ENCODE measurements at regions not wholly inside any gene's neighbourhood (a gene's known extent, or its start where the extent isn't known, plus 50 kb on each side); places are given as distances from the start of the nearest gene placed in this dataset.
"Not testable (repeated sequence)": the region's sequence is repeated elsewhere in the genome, so short reads cannot be mapped to it uniquely, and the experiment has no call there.

DNA sequence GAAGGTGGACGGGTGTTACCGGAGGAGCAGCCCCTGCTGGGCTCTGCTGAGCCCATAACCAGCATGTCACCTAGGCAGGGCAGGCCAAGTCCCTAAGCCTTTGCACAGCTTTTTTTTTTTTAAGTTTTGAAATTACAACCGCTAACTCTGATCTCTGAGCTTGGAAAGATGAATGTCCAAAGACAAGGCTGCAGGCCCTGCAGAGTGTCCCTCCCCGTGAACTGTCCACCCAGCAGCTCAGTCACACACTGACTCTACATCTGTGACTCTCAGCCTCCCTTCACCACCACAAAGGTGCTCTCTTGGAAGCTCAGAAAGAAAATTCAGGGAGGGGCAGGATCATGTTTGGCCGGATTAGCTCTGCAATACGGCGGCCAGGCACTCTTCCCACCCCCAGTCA, 119.0 kb upstream of the PPP1R26 start:
- H3K4me2 ChIP-seq: no peak overlapping the region
- FAIRE-seq (no peak), DNase-seq (ENCODE audit: low read depth in 1 of 2, low spot score in 1 of 2) (no peak), ATAC-seq (no peak)
- ChIA-PET CTCF (interaction anchor here (1.4 to 1.5 kb wide), 2 partner anchors 15 to 274 kb away, joined by 4 read pairs; partner anchors contain the start of gene OLFM1), POLR2A (no interaction called here)
- no peak overlapping the region for H3K4me3 ChIP-seq
- no peaks in the 10 kb centered on the region for H3K9me3 ChIP-seq
- no peaks in the 10 kb centered on the region for H3K4me1 ChIP-seq
- TF ChIP-seq GATA3 (IDR thresholded peaks at IDR 0.05; ENCODE audit: borderline replicate concordance) (no peak), KDM5A (IDR thresholded peaks at IDR 0.05) (no peak), ZC3H11A (IDR thresholded peaks at IDR 0.05) (no peak), CBX8 (IDR thresholded peaks at IDR 0.05) (no peak), BHLHE40 (IDR thresholded peaks at IDR 0.05; ENCODE audit: low read depth, low read length) (no peak), TP53 (CRISPR knock-in tag; IDR thresholded peaks at IDR 0.05) (no peak), NR3C1 (IDR thresholded peaks at IDR 0.05) (no peak)
- no peak overlapping the region for H3K27ac ChIP-seq
- whole genome bisulfite sequencing (ENCODE audit: missing lambda C conversion rate): 50% methylated on average over 7 of the region's 7 CpGs

DNA sequence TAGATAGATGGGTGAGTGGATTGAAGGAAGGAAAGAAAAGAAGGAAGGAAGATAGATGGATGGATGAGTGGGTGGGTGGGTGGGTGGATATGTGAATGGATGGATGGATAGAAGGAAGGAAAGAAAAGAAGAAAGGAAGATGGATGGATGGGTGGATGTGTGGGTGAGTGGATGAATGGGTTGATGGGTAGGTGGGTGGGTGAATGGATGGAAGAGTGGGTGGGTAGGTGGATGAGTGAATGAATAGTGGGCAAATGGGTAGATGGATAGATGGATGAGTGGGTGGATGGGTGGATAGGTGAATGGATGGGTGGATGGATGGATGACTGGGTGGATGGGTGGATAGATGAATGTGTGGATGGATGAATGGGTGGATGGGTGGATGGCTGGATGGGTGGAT, 117.9 kb upstream of the PPP1R26 start:
- H3K4me1 ChIP-seq; H3K27ac ChIP-seq; FAIRE-seq; ATAC-seq; DNase-seq (ENCODE audit: low read depth in 1 of 2, low spot score in 1 of 2); H3K4me2 ChIP-seq; POLR2A ChIA-PET; H3K9me3 ChIP-seq; H3K4me3 ChIP-seq; CTCF ChIA-PET: not testable (repeated sequence)

DNA sequence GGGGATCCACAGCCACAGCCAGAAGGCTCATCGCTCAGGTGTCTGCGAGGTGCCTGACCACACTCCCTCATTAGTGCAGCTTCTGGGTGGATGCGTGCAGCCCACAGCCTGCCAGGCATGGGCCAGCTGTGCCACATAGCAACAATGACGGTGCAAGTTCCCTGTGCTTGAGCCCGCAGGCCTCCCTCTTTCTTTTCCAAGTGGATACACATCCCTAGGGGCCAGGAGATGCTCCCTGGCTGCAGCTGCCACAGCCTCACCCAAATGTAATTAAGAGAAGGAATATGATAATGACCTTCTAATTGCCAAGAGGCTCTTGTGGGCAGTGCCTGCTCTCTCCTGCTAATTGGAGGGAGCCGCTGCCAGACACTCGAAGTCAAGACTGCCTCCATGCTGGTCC, 116.0 kb upstream of the PPP1R26 start:
- no peak overlapping the region for H3K4me3 ChIP-seq
- no peaks in the 10 kb centered on the region for H3K9me3 ChIP-seq
- WGBS (ENCODE audit: missing lambda C conversion rate): 39% methylated on average over 7 of the region's 7 CpGs
- FAIRE-seq (no peak), DNase-seq (ENCODE audit: low read depth in 1 of 2, low spot score in 1 of 2) (no peak), ATAC-seq (no peak)
- TF ChIP-seq JUNB (IDR thresholded peaks at IDR 0.05) (no peak), CBX2 (IDR thresholded peaks at IDR 0.05; ENCODE audit: borderline replicate concordance, low read depth) (no peak)
- H3K4me1 ChIP-seq: no peaks in the 10 kb centered on the region
- H3K4me2 ChIP-seq: no peak overlapping the region
- no peak overlapping the region for H3K27ac ChIP-seq
- POLR2A ChIA-PET: no interaction called here
- CTCF ChIA-PET: interaction anchor here (1.6 to 1.7 kb wide), 2 partner anchors 49 to 277 kb away, joined by 8 to 9 read pairs; partner anchors contain the start of gene OLFM1

DNA sequence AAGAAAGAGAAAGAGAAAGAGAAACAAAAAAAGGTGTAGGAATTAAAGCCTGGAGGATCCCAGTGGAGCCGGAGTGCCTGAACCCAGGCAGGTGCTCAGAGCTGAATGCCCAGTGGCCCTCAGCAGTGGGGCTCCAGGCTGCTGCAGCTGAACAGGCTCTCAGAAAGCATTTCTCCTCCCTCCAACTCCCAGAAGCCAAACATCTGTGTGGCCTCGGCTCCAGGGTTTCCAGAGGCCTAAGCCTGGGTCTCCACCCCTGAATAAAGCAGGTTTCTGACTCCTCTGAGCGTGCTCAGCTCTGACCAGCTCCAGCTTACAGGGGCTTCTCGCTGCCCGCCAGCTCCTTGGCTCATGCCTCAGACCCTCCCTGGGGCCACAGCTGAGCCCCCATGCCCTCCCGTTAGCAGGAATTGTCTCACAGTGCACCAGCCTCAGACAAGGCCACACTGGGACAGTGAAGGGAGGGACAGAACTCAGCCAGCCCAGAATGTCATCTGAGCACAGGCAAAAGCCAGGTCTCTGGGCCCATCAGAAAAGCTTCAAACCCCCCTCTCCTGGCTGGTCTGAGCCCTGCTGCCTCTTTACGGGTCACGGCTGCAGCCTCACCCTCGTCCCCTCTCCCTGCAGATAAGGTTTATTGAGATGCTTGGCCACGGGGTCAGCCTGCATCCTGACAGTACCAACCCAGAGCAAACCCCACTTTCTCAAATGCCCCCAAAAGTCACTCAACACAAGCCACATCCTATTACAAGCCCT, 114.4 kb upstream of the PPP1R26 start:
- CTCF ChIA-PET: interaction anchor here (1.0 to 1.7 kb wide), 2 partner anchors 22 to 279 kb away, joined by 3 to 8 read pairs; partner anchors contain the start of gene OLFM1
- TF ChIP-seq ZFP36 (IDR thresholded peaks at IDR 0.05; ENCODE audit: borderline replicate concordance, partially characterized antibody): no peak
- TF ChIP-seq ZNF302 (CRISPR knock-in tag; IDR thresholded peaks at IDR 0.05): no peak
- TF ChIP-seq ZC3H11A (IDR thresholded peaks at IDR 0.05): no peak
- TF ChIP-seq CHD2 (IDR thresholded peaks at IDR 0.05; ENCODE audit: low read length, partially characterized antibody): no peak
- TF ChIP-seq HOXA7 (CRISPR knock-in tag; IDR thresholded peaks at IDR 0.05): no peak
- TF ChIP-seq POLR2A (IDR thresholded peaks at IDR 0.05; ENCODE audit: low read length): no peak
- no peak for TF ChIP-seq GATA3 (IDR thresholded peaks at IDR 0.05; ENCODE audit: borderline replicate concordance)
- TF ChIP-seq, protein P1, sequence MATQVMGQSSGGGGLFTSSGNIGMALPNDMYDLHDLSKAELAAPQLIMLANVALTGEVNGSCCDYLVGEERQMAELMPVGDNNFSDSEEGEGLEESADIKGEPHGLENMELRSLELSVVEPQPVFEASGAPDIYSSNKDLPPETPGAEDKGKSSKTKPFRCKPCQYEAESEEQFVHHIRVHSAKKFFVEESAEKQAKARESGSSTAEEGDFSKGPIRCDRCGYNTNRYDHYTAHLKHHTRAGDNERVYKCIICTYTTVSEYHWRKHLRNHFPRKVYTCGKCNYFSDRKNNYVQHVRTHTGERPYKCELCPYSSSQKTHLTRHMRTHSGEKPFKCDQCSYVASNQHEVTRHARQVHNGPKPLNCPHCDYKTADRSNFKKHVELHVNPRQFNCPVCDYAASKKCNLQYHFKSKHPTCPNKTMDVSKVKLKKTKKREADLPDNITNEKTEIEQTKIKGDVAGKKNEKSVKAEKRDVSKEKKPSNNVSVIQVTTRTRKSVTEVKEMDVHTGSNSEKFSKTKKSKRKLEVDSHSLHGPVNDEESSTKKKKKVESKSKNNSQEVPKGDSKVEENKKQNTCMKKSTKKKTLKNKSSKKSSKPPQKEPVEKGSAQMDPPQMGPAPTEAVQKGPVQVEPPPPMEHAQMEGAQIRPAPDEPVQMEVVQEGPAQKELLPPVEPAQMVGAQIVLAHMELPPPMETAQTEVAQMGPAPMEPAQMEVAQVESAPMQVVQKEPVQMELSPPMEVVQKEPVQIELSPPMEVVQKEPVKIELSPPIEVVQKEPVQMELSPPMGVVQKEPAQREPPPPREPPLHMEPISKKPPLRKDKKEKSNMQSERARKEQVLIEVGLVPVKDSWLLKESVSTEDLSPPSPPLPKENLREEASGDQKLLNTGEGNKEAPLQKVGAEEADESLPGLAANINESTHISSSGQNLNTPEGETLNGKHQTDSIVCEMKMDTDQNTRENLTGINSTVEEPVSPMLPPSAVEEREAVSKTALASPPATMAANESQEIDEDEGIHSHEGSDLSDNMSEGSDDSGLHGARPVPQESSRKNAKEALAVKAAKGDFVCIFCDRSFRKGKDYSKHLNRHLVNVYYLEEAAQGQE (IDR thresholded peaks at IDR 0.05): no peak
- TF ChIP-seq, protein P2, sequence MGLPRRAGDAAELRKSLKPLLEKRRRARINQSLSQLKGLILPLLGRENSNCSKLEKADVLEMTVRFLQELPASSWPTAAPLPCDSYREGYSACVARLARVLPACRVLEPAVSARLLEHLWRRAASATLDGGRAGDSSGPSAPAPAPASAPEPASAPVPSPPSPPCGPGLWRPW (IDR thresholded peaks at IDR 0.05): no peak
- no peak for TF ChIP-seq TFCP2L1 (CRISPR knock-in tag; IDR thresholded peaks at IDR 0.05)
- no peak for TF ChIP-seq CBX2 (IDR thresholded peaks at IDR 0.05; ENCODE audit: borderline replicate concordance, low read depth)
- TF ChIP-seq NPAS2 (CRISPR knock-in tag; IDR thresholded peaks at IDR 0.05; ENCODE audit: borderline replicate concordance): no peak
- TF ChIP-seq, protein P3, sequence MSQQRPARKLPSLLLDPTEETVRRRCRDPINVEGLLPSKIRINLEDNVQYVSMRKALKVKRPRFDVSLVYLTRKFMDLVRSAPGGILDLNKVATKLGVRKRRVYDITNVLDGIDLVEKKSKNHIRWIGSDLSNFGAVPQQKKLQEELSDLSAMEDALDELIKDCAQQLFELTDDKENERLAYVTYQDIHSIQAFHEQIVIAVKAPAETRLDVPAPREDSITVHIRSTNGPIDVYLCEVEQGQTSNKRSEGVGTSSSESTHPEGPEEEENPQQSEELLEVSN (IDR thresholded peaks at IDR 0.05; ENCODE audit: borderline replicate concordance, low read depth): no peak
- no peak for TF ChIP-seq FOSB (CRISPR knock-in tag; IDR thresholded peaks at IDR 0.05)
- DNase-seq (ENCODE audit: low read depth in 1 of 2, low spot score in 1 of 2) (no peak), ATAC-seq (0 out of 6 replicates have a peak, but pooled peaks of 1 of the 2 experiments have one; percentile 25), FAIRE-seq (no peak)
- Histone ChIP-seq H3K4me3 (no peak overlapping the region), H3K9me3 (no peaks in the 10 kb centered on the region), H3K4me1 (no peaks in the 10 kb centered on the region), H3K27ac (no peak overlapping the region), H3K4me2 (no peak overlapping the region)
- POLR2A ChIA-PET: no interaction called here
- WGBS (ENCODE audit: missing lambda C conversion rate): 63% methylated on average over 8 of the region's 10 CpGs

Measured in A549 (cell line).